ENCODE measurements at regions not wholly inside any gene's neighbourhood (a gene's known extent, or its start where the extent isn't known, plus 50 kb on each side); places are given as distances from the start of the nearest gene placed in this dataset.

DNA sequence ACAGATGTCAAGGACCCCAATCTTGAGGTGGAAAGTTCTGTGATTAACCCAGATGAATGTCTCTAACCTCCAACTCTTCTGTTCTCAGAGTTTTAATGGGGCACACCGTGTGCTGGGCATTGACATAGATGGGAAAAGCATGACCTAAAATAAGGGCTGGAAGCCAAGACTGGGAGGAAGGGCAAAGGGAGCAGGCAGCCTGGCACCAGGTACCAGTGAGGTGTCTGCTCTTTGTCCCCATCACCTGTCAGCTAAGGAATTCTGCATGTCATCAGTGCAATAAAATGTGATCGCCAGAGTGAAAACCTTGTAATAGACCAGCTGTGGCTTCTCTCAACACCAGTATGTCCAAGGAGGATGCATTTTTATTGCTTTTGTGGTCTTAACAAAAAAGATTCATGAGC, 143.5 kb upstream of the TPM1 start:
- ATAC-seq (ENCODE audit: low read depth) = no peak
- H3K4me1 Mint-ChIP-seq = no peaks in the 10 kb centered on the region
- intact Hi-C loops (cut with micrococcal nuclease) = no loop called here
- POLR2A ChIA-PET = no interaction called here
- no peak for DNase-seq
- CTCF ChIA-PET = no interaction called here
- TF ChIP-seq CTCF (IDR thresholded peaks at IDR 0.05) = no peak
- H3K27ac Mint-ChIP-seq = no peak overlapping the region
- H3K9me3 Mint-ChIP-seq = no peaks in the 10 kb centered on the region
- no peak overlapping the region for H3K4me3 Mint-ChIP-seq
- H3K36me3 Mint-ChIP-seq (ENCODE audit: low read depth) = no peaks in the 10 kb centered on the region
- peaks cover 15% of the 10 kb centered on the region for H3K27me3 Mint-ChIP-seq

GRCh38 chr15:62900071-62900802, 142.3 kb upstream of the TPM1 start:
- H3K27me3 Mint-ChIP-seq = peaks cover 15% of the 10 kb centered on the region
- no peaks in the 10 kb centered on the region for H3K9me3 Mint-ChIP-seq
- no peaks in the 10 kb centered on the region for H3K4me1 Mint-ChIP-seq
- DNase-seq = no peak
- intact Hi-C loops (cut with micrococcal nuclease) = no loop called here
- H3K36me3 Mint-ChIP-seq (ENCODE audit: low read depth) = no peaks in the 10 kb centered on the region
- no peak overlapping the region for H3K4me3 Mint-ChIP-seq
- POLR2A ChIA-PET = no interaction called here
- no peak overlapping the region for H3K27ac Mint-ChIP-seq
- CTCF ChIA-PET = no interaction called here
- TF ChIP-seq CTCF (IDR thresholded peaks at IDR 0.05) = no peak
- ATAC-seq (ENCODE audit: low read depth) = no peak

GRCh38 chr15:62901087-62901486, 141.5 kb upstream of the TPM1 start:
- no peaks in the 10 kb centered on the region for H3K4me1 Mint-ChIP-seq
- no peak overlapping the region for H3K27ac Mint-ChIP-seq
- TF ChIP-seq CTCF (IDR thresholded peaks at IDR 0.05) = no peak
- ChIA-PET POLR2A (no interaction called here), CTCF (no interaction called here)
- ATAC-seq (ENCODE audit: low read depth) = no peak
- H3K27me3 Mint-ChIP-seq = peaks cover 9% of the 10 kb centered on the region
- H3K4me3 Mint-ChIP-seq = no peak overlapping the region
- no peaks in the 10 kb centered on the region for H3K36me3 Mint-ChIP-seq (ENCODE audit: low read depth)
- H3K9me3 Mint-ChIP-seq = no peaks in the 10 kb centered on the region
- no peak for DNase-seq
- intact Hi-C loops (cut with micrococcal nuclease) = no loop called here

GRCh38 chr15:62901909-62902546, 140.5 kb upstream of the TPM1 start:
- Mint-ChIP-seq H3K9me3 (no peaks in the 10 kb centered on the region), H3K4me1 (no peaks in the 10 kb centered on the region), H3K36me3 (ENCODE audit: low read depth) (no peaks in the 10 kb centered on the region), H3K4me3 (no peak overlapping the region), H3K27ac (no peak overlapping the region), H3K27me3 (peaks cover 9% of the 10 kb centered on the region)
- TF ChIP-seq CTCF (IDR thresholded peaks at IDR 0.05) = no peak
- no peak for DNase-seq
- POLR2A ChIA-PET = no interaction called here
- intact Hi-C loops (cut with micrococcal nuclease) = no loop called here
- no peak for ATAC-seq (ENCODE audit: low read depth)
- CTCF ChIA-PET = no interaction called here

DNA sequence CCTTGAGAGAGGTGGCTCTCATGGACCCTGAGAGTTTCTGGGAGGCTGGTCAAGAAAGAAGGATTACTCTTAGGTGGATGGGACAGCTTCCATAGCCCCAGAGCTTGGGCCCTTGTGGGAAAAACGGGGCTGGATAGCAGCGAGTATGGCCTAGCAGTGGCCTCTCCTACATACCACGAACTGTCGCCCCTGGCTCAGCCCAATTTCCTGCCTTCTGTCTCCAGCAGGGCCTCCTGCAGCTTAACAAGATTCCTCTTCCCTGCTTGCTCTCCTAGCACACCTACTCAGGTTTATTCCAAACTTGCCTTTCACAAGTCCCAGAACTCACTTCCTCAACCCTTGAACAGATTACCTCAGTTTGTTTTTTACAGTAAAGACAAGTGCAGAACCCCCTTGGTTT, 139.7 kb upstream of the TPM1 start:
- POLR2A ChIA-PET = no interaction called here
- no peak for ATAC-seq (ENCODE audit: low read depth)
- no peak for DNase-seq
- no peak overlapping the region for H3K27ac Mint-ChIP-seq
- H3K4me3 Mint-ChIP-seq = no peak overlapping the region
- H3K9me3 Mint-ChIP-seq = no peaks in the 10 kb centered on the region
- no peak for TF ChIP-seq CTCF (IDR thresholded peaks at IDR 0.05)
- CTCF ChIA-PET = no interaction called here
- no peaks in the 10 kb centered on the region for H3K36me3 Mint-ChIP-seq (ENCODE audit: low read depth)
- no peaks in the 10 kb centered on the region for H3K4me1 Mint-ChIP-seq
- H3K27me3 Mint-ChIP-seq = peaks cover 4% of the 10 kb centered on the region
- intact Hi-C loops (cut with micrococcal nuclease) = no loop called here
